GM23338 (cell line): ENCODE measurements at regions not wholly inside any gene's neighbourhood (a gene's known extent, or its start where the extent isn't known, plus 50 kb on each side); places are given as distances from the start of the nearest gene placed in this dataset.

ENCODE experiments used
- ATAC-seq: fragments of 200-7000 bp; cut with Tn5 transposase; 3 replicates; pipeline ENCODE4 v1.9.1; 2020
- DNase-seq: peaks from one replicate; pipeline ENCODE4 v3.0.0-alpha.2; 2015; ENCODE audit warnings: low spot score
- H2AFZ ChIP-seq: fragments of 200-600 bp; sonication (generic); 2 replicates; pipeline ENCODE4 v1.8.0; 2016; ENCODE audit warnings: antibody characterized with exemption, mild to moderate bottlenecking, moderate library complexity
- H3F3A ChIP-seq: fragments of 200-600 bp; sonication (generic); replicated peaks from 2 replicates; pipeline ENCODE4 v1.8.0; 2017; ENCODE audit warnings: antibody characterized with exemption, mixed run types, low read depth
- H3K27ac ChIP-seq: fragments of 200-600 bp; sonication (generic); 2 replicates; pipeline ENCODE4 v1.6.1; 2016; ENCODE audit warnings: low read depth
- H3K27me3 ChIP-seq: fragments of 200-600 bp; sonication (generic); 2 replicates; pipeline ENCODE4 v1.8.0; 2016; ENCODE audit warnings: mild to moderate bottlenecking, mixed run types, moderate library complexity; ENCODE audit not compliant: insufficient read depth
- H3K36me3 ChIP-seq: fragments of 200-600 bp; sonication (generic); 2 replicates; pipeline ENCODE4 v1.8.0; 2016; ENCODE audit warnings: mild to moderate bottlenecking; ENCODE audit not compliant: insufficient read depth
- H3K4me1 ChIP-seq: fragments of 200-600 bp; sonication (generic); 2 replicates; pipeline ENCODE4 v1.8.0; 2016; ENCODE audit warnings: mild to moderate bottlenecking, moderate library complexity; ENCODE audit not compliant: insufficient read depth
- H3K4me2 ChIP-seq: fragments of 200-600 bp; sonication (generic); 2 replicates; pipeline ENCODE4 v1.7.1; 2017; ENCODE audit warnings: mixed run types
- H3K4me3 ChIP-seq: fragments of 200-600 bp; sonication (generic); 2 replicates; pipeline ENCODE4 v1.6.1; 2016; ENCODE audit warnings: mixed run types
- H3K79me2 ChIP-seq: fragments of 200-600 bp; sonication (generic); replicated peaks from 2 replicates; pipeline ENCODE4 v1.8.0; 2017; ENCODE audit warnings: mild to moderate bottlenecking; ENCODE audit not compliant: insufficient read depth
- H3K9me2 ChIP-seq: fragments of 200-600 bp; sonication (generic); 2 replicates; pipeline ENCODE4 v1.8.0; 2017; ENCODE audit not compliant: insufficient read depth
- H4K20me1 ChIP-seq: fragments of 200-600 bp; sonication (generic); replicated peaks from 2 replicates; pipeline ENCODE4 v1.8.0; 2017; ENCODE audit warnings: mild to moderate bottlenecking; ENCODE audit not compliant: insufficient read depth
- H3K27ac Mint-ChIP-seq: 2 replicates; pipeline ENCODE4 v1.8.0; 2020; ENCODE audit warnings: inconsistent platforms, mild to moderate bottlenecking, moderate library complexity, mixed read lengths
- H3K27me3 Mint-ChIP-seq: 3 replicates; pipeline ENCODE4 v1.8.0; 2022; ENCODE audit warnings: low read depth, mild to moderate bottlenecking, moderate library complexity, mixed read lengths, inconsistent platforms; ENCODE audit not compliant: insufficient read depth, poor library complexity
- H3K36me3 Mint-ChIP-seq: 3 replicates; pipeline ENCODE4 v1.8.0; 2021; ENCODE audit warnings: low read depth, mild to moderate bottlenecking, inconsistent platforms, moderate library complexity, mixed read lengths
- H3K4me1 Mint-ChIP-seq: 3 replicates; pipeline ENCODE4 v1.8.0; 2020; ENCODE audit warnings: mild to moderate bottlenecking, inconsistent platforms, mixed read lengths
- H3K4me3 Mint-ChIP-seq: 3 replicates; pipeline ENCODE4 v1.8.0; 2021; ENCODE audit warnings: moderate library complexity, mild to moderate bottlenecking, inconsistent platforms, mixed read lengths
- H3K9me3 Mint-ChIP-seq: 3 replicates; pipeline ENCODE4 v1.8.0; 2020; ENCODE audit warnings: moderate library complexity, mild to moderate bottlenecking, inconsistent platforms, mixed read lengths
- CREB1 ChIP-seq: fragments of 250-450 bp; sonication (Bioruptor Pico); IDR thresholded peaks from 2 replicates; pipeline ENCODE4 v1.5.0; 2020; ENCODE audit warnings: low read depth, mild to moderate bottlenecking, moderate library complexity
- CTCF ChIP-seq, 2 experiments: fragments of 200-600 bp in 1 of 2; sonication (generic) in 1 of 2; conservative IDR thresholded peaks; 2 replicates each; pipeline versions ENCODE4 v1.5.1 to v1.6.1; 2016 to 2017; ENCODE audit warnings: antibody characterized with exemption in 2 of 2, low read depth in 2 of 2, mild to moderate bottlenecking in 2 of 2, moderate library complexity in 1 of 2
- ETS1 ChIP-seq: IDR thresholded peaks from 2 replicates; pipeline ENCODE4 v1.6.1; 2016; ENCODE audit warnings: antibody characterized with exemption
- EZH2 ChIP-seq: fragments of 200-600 bp; sonication (generic); IDR thresholded peaks from one replicate; pipeline ENCODE4 v1.8.0; 2017; ENCODE audit warnings: antibody characterized with exemption, mild to moderate bottlenecking, low read depth; ENCODE audit not compliant: unreplicated experiment
- EZH2phosphoT487 ChIP-seq: fragments of 200-600 bp; sonication (generic); IDR thresholded peaks from one replicate; pipeline ENCODE4 v1.8.1; 2018; ENCODE audit warnings: antibody characterized with exemption; ENCODE audit not compliant: unreplicated experiment
- JUNB ChIP-seq: IDR thresholded peaks from one replicate; pipeline ENCODE4 v1.6.1; 2016; ENCODE audit warnings: antibody characterized with exemption; ENCODE audit not compliant: unreplicated experiment
- NANOG ChIP-seq: IDR thresholded peaks from 2 replicates; pipeline ENCODE4 v1.6.1; 2016; ENCODE audit warnings: antibody characterized with exemption, borderline replicate concordance
- POLR2AphosphoS5 ChIP-seq: IDR thresholded peaks from 2 replicates; pipeline ENCODE4 v1.6.1; 2016; ENCODE audit warnings: antibody characterized with exemption, low read depth
- REST ChIP-seq: IDR thresholded peaks from one replicate; pipeline ENCODE4 v1.6.1; 2018; ENCODE audit warnings: antibody characterized with exemption; ENCODE audit not compliant: unreplicated experiment
- STAT1 ChIP-seq: IDR thresholded peaks from one replicate; pipeline ENCODE4 v1.6.1; 2016; ENCODE audit warnings: antibody characterized with exemption; ENCODE audit not compliant: unreplicated experiment
- ZNF114 ChIP-seq: fragments of 250-450 bp; sonication (Bioruptor Pico); IDR thresholded peaks from 2 replicates; pipeline ENCODE4 v1.5.0; 2020; ENCODE audit warnings: mild to moderate bottlenecking, moderate library complexity
- ZNF331 ChIP-seq: fragments of 250-450 bp; sonication (Bioruptor Pico); IDR thresholded peaks from 2 replicates; pipeline ENCODE4 v1.5.0; 2020; ENCODE audit warnings: low read depth, mild to moderate bottlenecking, moderate library complexity

- Mint-ChIP-seq H3K9me3 (peaks cover 8% of the 10 kb centered on the region; the same call in 2 of the 3 replicates), H3K36me3 (peaks cover 30% of the 10 kb centered on the region; the same call in 2 of the 3 replicates)
- H2AFZ ChIP-seq, result no peak overlapping the region
Observed at GRCh38 chr6:21933351-21933750, 339.8 kb downstream of the SOX4 start.

GRCh38 chr6:21935142-21935541 is 341.6 kb downstream of the SOX4 start:
- H3K4me1 ChIP-seq, result 0 out of 2 replicates have a peak, but pooled peaks cover 4% of the 10 kb centered on the region
- TF ChIP-seq POLR2AphosphoS5 (no peak), ETS1 (no peak), STAT1 (no peak), REST (no peak), NANOG (no peak), CREB1 (CRISPR knock-in tag) (no peak), EZH2 (no peak), CTCF (conservative IDR thresholded peaks at IDR 0.05; ENCODE audit: low read depth in 2 of 2) (no peak), ZNF331 (CRISPR knock-in tag) (no peak), EZH2phosphoT487 (no peak), ZNF114 (CRISPR knock-in tag) (no peak)
- peaks cover 63% of the 10 kb centered on the region for H3K79me2 ChIP-seq
- ATAC-seq (no peak), DNase-seq (no peak)
- peaks cover 2% of the 10 kb centered on the region for H3K27me3 Mint-ChIP-seq
- H3K36me3 Mint-ChIP-seq, result peaks cover 27% of the 10 kb centered on the region; the same call in 2 of the 3 replicates
- H3K9me3 Mint-ChIP-seq, result peaks cover 8% of the 10 kb centered on the region; the same call in 2 of the 3 replicates
- H3K27ac Mint-ChIP-seq, result peak overlapping the region; percentile 46
- no peaks in the 10 kb centered on the region for H3K27me3 ChIP-seq
- no peaks in the 10 kb centered on the region for H4K20me1 ChIP-seq
- H3K4me1 Mint-ChIP-seq, result peaks cover 11% of the 10 kb centered on the region
- H3K36me3 ChIP-seq, result no peaks in the 10 kb centered on the region
- no peaks in the 10 kb centered on the region for H3K9me2 ChIP-seq
- no peak overlapping the region for H3K4me3 Mint-ChIP-seq
- no peak overlapping the region for H2AFZ ChIP-seq
- no peak overlapping the region for H3K4me2 ChIP-seq
- H3F3A ChIP-seq, result no peaks in the 10 kb centered on the region
- no peak overlapping the region for H3K27ac ChIP-seq
- no peak overlapping the region for H3K4me3 ChIP-seq

More at GRCh38 chr6:21933351-21933750, 339.8 kb downstream of the SOX4 start:
- H3K4me3 ChIP-seq, result no peak overlapping the region
- no peak for DNase-seq
- H3K9me2 ChIP-seq, result no peaks in the 10 kb centered on the region
- peaks cover 16% of the 10 kb centered on the region for H3K4me1 Mint-ChIP-seq
- H3K27me3 Mint-ChIP-seq, result peaks cover 2% of the 10 kb centered on the region
- no peak overlapping the region for H3K4me3 Mint-ChIP-seq
- H3K36me3 ChIP-seq, result no peaks in the 10 kb centered on the region
- H3K27me3 ChIP-seq, result no peaks in the 10 kb centered on the region
- H3K27ac Mint-ChIP-seq, result no peak overlapping the region
- ATAC-seq, result no peak
- peaks cover 54% of the 10 kb centered on the region for H3K79me2 ChIP-seq
- TF ChIP-seq ZNF114 (CRISPR knock-in tag) (no peak), JUNB (no peak)
- H3K27ac ChIP-seq, result no peak overlapping the region
- H4K20me1 ChIP-seq, result no peaks in the 10 kb centered on the region
- H3K4me1 ChIP-seq, result 0 out of 2 replicates have a peak, but pooled peaks cover 4% of the 10 kb centered on the region
- H3F3A ChIP-seq, result no peaks in the 10 kb centered on the region
- no peak overlapping the region for H3K4me2 ChIP-seq
